ENCODE measurements at regions not wholly inside any gene's neighbourhood (a gene's known extent, or its start where the extent isn't known, plus 50 kb on each side); places are given as distances from the start of the nearest gene placed in this dataset.

DNA sequence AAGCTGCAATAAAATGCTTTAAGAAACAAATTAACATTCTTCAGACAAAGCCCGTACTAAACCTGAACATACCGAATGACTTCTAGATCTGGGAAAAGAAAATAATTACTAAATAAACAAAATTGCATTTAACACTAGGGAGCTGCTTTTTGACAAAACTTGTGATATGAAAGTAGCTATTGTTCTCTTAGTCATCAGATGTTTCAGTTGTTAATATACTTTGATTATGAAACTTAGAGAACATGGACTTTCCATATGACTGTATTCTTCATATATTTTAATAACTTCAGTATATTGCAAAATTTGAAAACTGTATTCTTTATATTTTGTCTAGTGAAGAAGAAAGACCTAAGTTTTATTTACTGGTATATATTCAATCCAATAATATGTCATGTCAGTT, 1262.1 kb downstream of the NCAM2 start:
- Histone ChIP-seq H3K27me3 (ENCODE audit: low read depth) (no peaks in the 10 kb centered on the region), H3K9me3 (replicated peaks) (peaks cover 12% of the 10 kb centered on the region), H3K27ac (replicated peaks) (no peak overlapping the region), H3K4me3 (no peak overlapping the region), H3K36me3 (no peaks in the 10 kb centered on the region), H3K4me1 (no peaks in the 10 kb centered on the region)
- TF ChIP-seq, protein P1, sequence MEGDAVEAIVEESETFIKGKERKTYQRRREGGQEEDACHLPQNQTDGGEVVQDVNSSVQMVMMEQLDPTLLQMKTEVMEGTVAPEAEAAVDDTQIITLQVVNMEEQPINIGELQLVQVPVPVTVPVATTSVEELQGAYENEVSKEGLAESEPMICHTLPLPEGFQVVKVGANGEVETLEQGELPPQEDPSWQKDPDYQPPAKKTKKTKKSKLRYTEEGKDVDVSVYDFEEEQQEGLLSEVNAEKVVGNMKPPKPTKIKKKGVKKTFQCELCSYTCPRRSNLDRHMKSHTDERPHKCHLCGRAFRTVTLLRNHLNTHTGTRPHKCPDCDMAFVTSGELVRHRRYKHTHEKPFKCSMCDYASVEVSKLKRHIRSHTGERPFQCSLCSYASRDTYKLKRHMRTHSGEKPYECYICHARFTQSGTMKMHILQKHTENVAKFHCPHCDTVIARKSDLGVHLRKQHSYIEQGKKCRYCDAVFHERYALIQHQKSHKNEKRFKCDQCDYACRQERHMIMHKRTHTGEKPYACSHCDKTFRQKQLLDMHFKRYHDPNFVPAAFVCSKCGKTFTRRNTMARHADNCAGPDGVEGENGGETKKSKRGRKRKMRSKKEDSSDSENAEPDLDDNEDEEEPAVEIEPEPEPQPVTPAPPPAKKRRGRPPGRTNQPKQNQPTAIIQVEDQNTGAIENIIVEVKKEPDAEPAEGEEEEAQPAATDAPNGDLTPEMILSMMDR (IDR thresholded peaks at IDR 0.05; ENCODE audit: borderline replicate concordance), result no peak
- intact Hi-C loops (cut with micrococcal nuclease), result no loop called here
- DNase-seq, result no peak

GRCh38 chr21:22263890-22264289, 1265.7 kb downstream of the NCAM2 start:
- DNase-seq, result no peak
- intact Hi-C loops (cut with micrococcal nuclease), result no loop called here
- H3K4me1 ChIP-seq, result no peaks in the 10 kb centered on the region
- H3K9me3 ChIP-seq (replicated peaks), result peaks cover 21% of the 10 kb centered on the region
- H3K27me3 ChIP-seq (ENCODE audit: low read depth), result no peaks in the 10 kb centered on the region
- TF ChIP-seq, protein P1 (IDR thresholded peaks at IDR 0.05; ENCODE audit: borderline replicate concordance), result no peak
- no peaks in the 10 kb centered on the region for H3K36me3 ChIP-seq
- no peak overlapping the region for H3K27ac ChIP-seq (replicated peaks)
- no peak overlapping the region for H3K4me3 ChIP-seq

DNA sequence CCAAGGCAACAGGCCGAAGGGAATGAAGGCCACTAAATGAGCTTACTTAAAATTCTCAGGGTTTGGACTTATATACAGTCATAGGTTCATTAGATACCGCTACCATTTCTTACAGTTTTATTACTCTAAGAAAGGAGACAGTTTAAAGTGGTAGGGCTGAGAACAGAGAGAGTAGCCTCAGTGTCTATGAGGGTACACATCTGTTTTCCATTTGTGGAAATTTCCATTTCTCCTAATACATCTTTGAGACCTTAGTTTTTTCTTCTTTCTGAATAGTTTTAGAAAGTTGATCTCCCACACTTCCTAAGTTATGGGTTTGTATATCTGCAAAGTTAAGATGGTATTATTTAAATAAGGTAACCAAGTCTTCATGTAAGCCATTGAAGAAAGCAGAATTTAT, 1279.1 kb downstream of the NCAM2 start:
- Histone ChIP-seq H3K4me1 (no peaks in the 10 kb centered on the region), H3K27me3 (ENCODE audit: low read depth) (no peaks in the 10 kb centered on the region), H3K4me3 (no peak overlapping the region), H3K9me3 (replicated peaks) (peaks cover 11% of the 10 kb centered on the region), H3K27ac (replicated peaks) (no peak overlapping the region), H3K36me3 (no peaks in the 10 kb centered on the region)
- no peak for DNase-seq
- TF ChIP-seq, protein P1 (IDR thresholded peaks at IDR 0.05; ENCODE audit: borderline replicate concordance), result no peak
- intact Hi-C loops (cut with micrococcal nuclease), result no loop called here

DNA sequence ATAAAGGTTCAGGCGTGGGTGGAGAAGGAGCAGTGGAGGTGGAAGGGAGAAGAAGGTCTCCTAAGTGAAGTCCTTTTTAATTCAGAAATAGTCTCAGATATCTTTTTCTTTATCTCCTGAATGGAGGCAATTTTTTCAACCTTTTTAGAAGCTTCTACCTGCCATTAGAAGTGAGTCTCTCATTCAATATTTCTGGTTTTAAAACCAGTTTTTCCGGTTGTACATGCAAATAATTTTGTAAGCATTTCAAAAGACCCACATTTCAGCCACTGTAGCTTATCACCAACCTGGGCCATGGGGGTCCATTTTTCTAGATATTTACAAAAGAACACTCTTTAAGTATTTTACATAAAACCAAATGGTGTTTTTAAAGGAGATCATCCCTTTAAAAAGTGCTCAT, 1280.2 kb downstream of the NCAM2 start:
- H3K4me3 ChIP-seq, result no peak overlapping the region
- H3K9me3 ChIP-seq (replicated peaks), result peaks cover 8% of the 10 kb centered on the region
- no peaks in the 10 kb centered on the region for H3K27me3 ChIP-seq (ENCODE audit: low read depth)
- no peaks in the 10 kb centered on the region for H3K4me1 ChIP-seq
- TF ChIP-seq, protein P1 (IDR thresholded peaks at IDR 0.05; ENCODE audit: borderline replicate concordance), result no peak
- H3K27ac ChIP-seq (replicated peaks), result no peak overlapping the region
- no peaks in the 10 kb centered on the region for H3K36me3 ChIP-seq
- intact Hi-C loops (cut with micrococcal nuclease), result no loop called here
- no peak for DNase-seq

DNA sequence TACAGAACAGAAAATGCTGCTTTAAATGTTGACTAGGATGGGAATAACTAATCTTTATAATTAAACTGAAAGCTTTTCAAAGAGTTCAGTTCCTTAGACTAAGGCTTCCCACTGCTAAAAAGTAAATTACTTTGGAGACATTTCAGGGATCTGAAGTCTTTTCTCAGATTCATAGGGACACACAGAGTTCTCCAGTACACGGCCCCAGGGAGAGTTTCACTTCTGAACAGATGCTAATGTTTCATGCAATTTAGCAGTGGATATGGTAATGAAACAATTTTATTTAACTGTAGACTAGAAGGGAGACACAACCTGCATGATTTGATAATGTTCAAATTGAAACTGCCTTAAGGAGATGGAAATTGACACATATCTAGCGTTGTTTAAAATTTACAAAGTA, 1282.6 kb downstream of the NCAM2 start:
- H3K4me3 ChIP-seq, result no peak overlapping the region
- DNase-seq, result no peak
- H3K27ac ChIP-seq (replicated peaks), result no peak overlapping the region
- no peaks in the 10 kb centered on the region for H3K27me3 ChIP-seq (ENCODE audit: low read depth)
- TF ChIP-seq, protein P1 (IDR thresholded peaks at IDR 0.05; ENCODE audit: borderline replicate concordance), result no peak
- H3K36me3 ChIP-seq, result no peaks in the 10 kb centered on the region
- H3K9me3 ChIP-seq (replicated peaks), result no peaks in the 10 kb centered on the region
- no peaks in the 10 kb centered on the region for H3K4me1 ChIP-seq
- intact Hi-C loops (cut with micrococcal nuclease), result no loop called here

All from left ventricle myocardium inferior (tissue), 1 donor.